K562 (cell line): ENCODE measurements at regions not wholly inside any gene's neighbourhood (a gene's known extent, or its start where the extent isn't known, plus 50 kb on each side); places are given as distances from the start of the nearest gene placed in this dataset.
"Not testable (repeated sequence)": the region's sequence is repeated elsewhere in the genome, so short reads cannot be mapped to it uniquely, and the experiment has no call there.

Experiments
- ATAC-seq: fragments of 200-7000 bp; cut with Tn5 transposase; 3 replicates; pipeline ENCODE4 v1.9.1; 2020; ENCODE audit warnings: moderate library complexity
- BruUV-seq: library from RNA; stranded (reverse); fragments of 400-500 nt; replicated peaks from 2 replicates; lab custom pipeline; 2021; lab: Mats Ljungman, UMichigan
- CTCF ChIA-PET: fragments of 300-600 bp; formaldehyde crosslinking; extraction: SDS; loops from one replicate; lab custom pipeline; 2021; ENCODE audit warnings: low intra/inter-chr PET ratio; lab: Yijun Ruan, JAX
- POLR2A ChIA-PET: fragments of 300-600, 350-650 bp; sonication (Branson Sonifier 250); formaldehyde crosslinking; extraction: SDS; loops from one replicate; lab custom pipeline; 2021; ENCODE audit warnings: antibody characterized with exemption, inconsistent platforms; lab: Yijun Ruan, JAX
- DNase-seq, 4 experiments: peaks; one replicate each; pipeline versions ENCODE4 v3.0.0 to v3.0.0-alpha.2; 2011 to 2018; ENCODE audit warnings: low spot score in 3 of 4, mixed read lengths in 3 of 4; ENCODE audit errors: extremely low read depth in 1 of 4
- FAIRE-seq: peaks from 2 replicates; lab custom pipeline; 2011; peaks lifted over from hg19 to GRCh38; lab: Jason Lieb, UNC
- H2AFZ ChIP-seq: 2 replicates; pipeline ENCODE4 v1.6.0; 2011; ENCODE audit warnings: low read depth, low read length, control low read depth, inconsistent platforms
- H3K27ac ChIP-seq: fragments of 200-600 bp; 3 replicates; pipeline ENCODE4 v1.8.0; 2011; ENCODE audit warnings: low read depth, mild to moderate bottlenecking, control low read depth, inconsistent platforms, low read length, moderate library complexity, mixed read lengths; ENCODE audit errors: extremely low read depth
- H3K27me3 ChIP-seq, 2 experiments: fragments of 300-600 bp in 1 of 2; 2 replicates in 1 of 2; 3 replicates in 1 of 2; pipeline versions ENCODE4 v1.6.0 to v1.8.0; 2011; ENCODE audit warnings: inconsistent platforms in 2 of 2, low read length in 2 of 2, mild to moderate bottlenecking in 1 of 2, mixed read lengths in 1 of 2, moderate library complexity in 1 of 2; ENCODE audit not compliant: control insufficient read depth in 2 of 2, insufficient read depth in 2 of 2
- H3K36me3 ChIP-seq: fragments of 300-600 bp; 3 replicates; pipeline ENCODE4 v1.8.0; 2011; ENCODE audit warnings: mild to moderate bottlenecking, low read length, inconsistent platforms; ENCODE audit not compliant: control insufficient read depth, insufficient read depth
- H3K4me1 ChIP-seq, 2 experiments: fragments of 200-600 bp in 1 of 2; replicated peaks in 1 of 2; 2 replicates in 1 of 2; 3 replicates in 1 of 2; pipeline versions ENCODE4 v1.5.1 to v1.8.0; 2011; ENCODE audit warnings: inconsistent platforms in 2 of 2, low read length in 2 of 2, mild to moderate bottlenecking in 1 of 2, mixed read lengths in 1 of 2, moderate library complexity in 1 of 2; ENCODE audit not compliant: control insufficient read depth in 2 of 2, insufficient read depth in 2 of 2
- H3K4me2 ChIP-seq: 2 replicates; pipeline ENCODE4 v1.6.1; 2011; ENCODE audit warnings: low read length, control low read depth, inconsistent platforms, mixed read lengths; ENCODE audit not compliant: insufficient read depth
- H3K4me3 ChIP-seq: fragments of 200-600 bp; sonication (generic), shearing (Covaris generic); 2 replicates; pipeline ENCODE4 v1.5.1; 2016; ENCODE audit warnings: control low read depth, inconsistent platforms
- H3K79me2 ChIP-seq: fragments of 200-600 bp; 3 replicates; pipeline ENCODE4 v1.8.0; 2011; ENCODE audit warnings: low read length, inconsistent platforms; ENCODE audit not compliant: control insufficient read depth, insufficient read depth
- H3K9ac ChIP-seq, 2 experiments: 2 replicates each; pipeline versions ENCODE4 v1.6.0 to v1.6.1; 2011; ENCODE audit warnings: low read depth in 2 of 2, low read length in 2 of 2, control low read depth in 1 of 2, inconsistent platforms in 1 of 2, mild to moderate bottlenecking in 1 of 2, mixed read lengths in 1 of 2; ENCODE audit not compliant: insufficient read depth in 1 of 2
- H3K9me1 ChIP-seq: one replicate; pipeline ENCODE4 v1.6.0; 2011; ENCODE audit warnings: inconsistent platforms, mild to moderate bottlenecking, low read length, moderate library complexity; ENCODE audit not compliant: control insufficient read depth, insufficient read depth
- H3K9me3 ChIP-seq: replicated peaks from 2 replicates; pipeline ENCODE4 v1.5.1; 2011; ENCODE audit warnings: low read depth, low read length, inconsistent platforms; ENCODE audit not compliant: control insufficient read depth, insufficient read depth
- H4K20me1 ChIP-seq: replicated peaks from 2 replicates; pipeline ENCODE4 v1.6.1; 2011; ENCODE audit warnings: low read length, inconsistent platforms, mixed read lengths; ENCODE audit not compliant: control insufficient read depth, insufficient read depth
- WGBS: fragments of 100-300 bp; shearing (Covaris generic); methylation state at CpG from one replicate; pipeline ENCODE4 v1.1.6; 2016; ENCODE audit warnings: low coverage, mixed read lengths; ENCODE audit not compliant: insufficient coverage; ENCODE audit errors: missing lambda C conversion rate; 5-methylcytosine and 5-hydroxymethylcytosine counted together
- in situ Hi-C: fragments of 300-500 bp; cut with MboI; formaldehyde crosslinking; loops from 4 replicates; pipeline ENCODE4 v1.15.0; 2018; ENCODE audit warnings: inconsistent platforms, mixed read lengths
- intact Hi-C: fragments of 100-400 bp; cut with micrococcal nuclease; formaldehyde crosslinking; loops from 2 replicates; pipeline ENCODE4 v1.14.2; 2022

- intact Hi-C loops, DNase-seq, H3K9me3 ChIP-seq, POLR2A ChIA-PET, CTCF ChIA-PET, H2AFZ ChIP-seq, H3K9me1 ChIP-seq, H3K79me2 ChIP-seq, H3K27me3 ChIP-seq, H3K36me3 ChIP-seq, H3K4me2 ChIP-seq, FAIRE-seq, H3K27ac ChIP-seq, H3K4me1 ChIP-seq, H3K9ac ChIP-seq, BruUV-seq, H4K20me1 ChIP-seq, in situ Hi-C loops, H3K4me3 ChIP-seq: not testable (repeated sequence)
- ATAC-seq = peak; percentile 41
- no CpG with 5 or more reads among the region's 4 CpGs for WGBS
Measured at GRCh38 chr7:143704813-143705212, 52.7 kb downstream of the CTAGE6 start.

- intact Hi-C loops, H2AFZ ChIP-seq, FAIRE-seq, H3K4me2 ChIP-seq, H3K9me1 ChIP-seq, H3K36me3 ChIP-seq, H3K4me1 ChIP-seq, H4K20me1 ChIP-seq, H3K27me3 ChIP-seq, POLR2A ChIA-PET, DNase-seq, H3K9ac ChIP-seq, H3K27ac ChIP-seq, H3K79me2 ChIP-seq, H3K9me3 ChIP-seq, CTCF ChIA-PET, BruUV-seq, H3K4me3 ChIP-seq, in situ Hi-C loops: not testable (repeated sequence)
- WGBS = no CpG with 5 or more reads among the region's 23 CpGs
- peak; percentile 84 for ATAC-seq
Measured at GRCh38 chr7:143700759-143701699, 56.5 kb downstream of the CTAGE6 start.
